ENCODE measurements at regions not wholly inside any gene's neighbourhood (a gene's known extent, or its start where the extent isn't known, plus 50 kb on each side); places are given as distances from the start of the nearest gene placed in this dataset.

DNA sequence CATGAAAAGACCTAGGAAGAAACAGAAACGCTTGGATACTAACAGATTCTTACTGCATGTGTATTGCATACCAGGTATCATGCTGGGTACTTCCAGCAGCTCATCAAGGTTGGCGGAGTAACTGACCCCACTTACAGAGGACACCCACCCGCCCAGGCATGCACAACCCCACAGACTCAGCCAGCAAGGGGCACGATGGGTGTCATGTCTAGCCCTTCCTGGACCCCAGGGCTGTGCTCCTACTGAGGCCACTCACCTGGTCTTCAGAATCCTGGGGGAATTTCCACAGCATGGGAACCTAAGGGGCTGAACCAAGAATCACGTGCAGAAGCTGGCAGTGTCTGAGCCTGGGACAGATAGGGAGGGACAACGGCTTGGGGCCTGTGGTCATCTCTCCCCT is 134.1 kb upstream of the ZNF32 start:
- H3K4me1 ChIP-seq (ENCODE audit: control insufficient read depth, insufficient read depth, low read length, poor library complexity, severe bottlenecking), result peaks cover 5% of the 10 kb centered on the region
- DNase-seq, result no peak
- no peak overlapping the region for H3K4me3 ChIP-seq (ENCODE audit: insufficient read depth, low read depth, low read length, poor library complexity, severe bottlenecking)
- H3K36me3 ChIP-seq (ENCODE audit: control insufficient read depth, insufficient read depth, low read length), result no peaks in the 10 kb centered on the region
- H3K27me3 ChIP-seq (replicated peaks; ENCODE audit: control insufficient read depth, insufficient read depth, low read length, poor library complexity, severe bottlenecking), result no peaks in the 10 kb centered on the region
- H3K27ac ChIP-seq (ENCODE audit: insufficient read depth, low read length, poor library complexity, severe bottlenecking), result no peak overlapping the region
- H3K9me3 ChIP-seq (ENCODE audit: control insufficient read depth, low read length), result no peaks in the 10 kb centered on the region

DNA sequence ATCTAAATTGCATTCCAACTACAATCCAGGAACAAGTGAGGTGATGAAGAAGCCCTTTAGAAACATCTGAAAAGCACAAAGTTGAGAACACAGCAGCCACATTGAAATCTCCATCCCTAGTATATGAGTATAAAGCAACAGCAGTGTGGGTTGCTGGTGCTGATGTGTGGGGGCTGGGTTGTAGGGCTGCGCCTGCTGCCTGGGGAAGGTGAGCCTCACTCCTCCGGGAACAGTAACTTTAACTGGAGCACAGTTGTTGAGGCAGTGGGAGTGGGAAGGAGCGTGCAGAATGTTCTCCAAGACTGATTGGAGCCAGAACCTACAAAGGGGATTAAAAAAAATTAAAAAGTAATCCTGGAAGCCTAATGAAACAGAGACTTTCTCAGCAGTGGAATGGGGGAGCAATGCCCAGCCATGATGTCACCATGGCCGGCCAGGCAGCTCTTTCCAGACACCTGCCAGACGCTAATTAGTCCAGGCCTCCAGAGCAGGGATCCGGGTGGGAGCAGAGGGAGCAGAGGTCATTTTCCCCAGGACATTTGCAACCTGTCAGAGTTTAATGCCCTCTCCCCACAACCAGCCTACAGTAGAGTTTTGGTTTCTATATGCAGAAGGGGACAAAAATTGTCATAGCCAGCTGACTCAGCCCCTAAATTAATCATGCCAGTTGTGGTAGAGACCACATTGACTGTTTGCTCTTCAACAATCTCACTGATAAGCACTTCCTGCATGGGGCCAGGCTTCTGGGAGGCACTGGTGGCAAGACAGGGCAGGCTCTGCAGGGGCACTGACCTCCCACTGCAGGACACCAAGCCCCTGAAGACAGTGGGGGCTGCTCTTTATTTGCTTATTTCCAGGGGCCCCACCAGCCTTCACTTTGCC is 133.0 kb upstream of the ZNF32 start:
- H3K27ac ChIP-seq (ENCODE audit: insufficient read depth, low read length, poor library complexity, severe bottlenecking), result no peak overlapping the region
- H3K4me1 ChIP-seq (ENCODE audit: control insufficient read depth, insufficient read depth, low read length, poor library complexity, severe bottlenecking), result peaks cover 5% of the 10 kb centered on the region
- H3K9me3 ChIP-seq (ENCODE audit: control insufficient read depth, low read length), result no peaks in the 10 kb centered on the region
- H3K36me3 ChIP-seq (ENCODE audit: control insufficient read depth, insufficient read depth, low read length), result no peaks in the 10 kb centered on the region
- no peak for DNase-seq
- H3K4me3 ChIP-seq (ENCODE audit: insufficient read depth, low read depth, low read length, poor library complexity, severe bottlenecking), result no peak overlapping the region
- no peaks in the 10 kb centered on the region for H3K27me3 ChIP-seq (replicated peaks; ENCODE audit: control insufficient read depth, insufficient read depth, low read length, poor library complexity, severe bottlenecking)

DNA sequence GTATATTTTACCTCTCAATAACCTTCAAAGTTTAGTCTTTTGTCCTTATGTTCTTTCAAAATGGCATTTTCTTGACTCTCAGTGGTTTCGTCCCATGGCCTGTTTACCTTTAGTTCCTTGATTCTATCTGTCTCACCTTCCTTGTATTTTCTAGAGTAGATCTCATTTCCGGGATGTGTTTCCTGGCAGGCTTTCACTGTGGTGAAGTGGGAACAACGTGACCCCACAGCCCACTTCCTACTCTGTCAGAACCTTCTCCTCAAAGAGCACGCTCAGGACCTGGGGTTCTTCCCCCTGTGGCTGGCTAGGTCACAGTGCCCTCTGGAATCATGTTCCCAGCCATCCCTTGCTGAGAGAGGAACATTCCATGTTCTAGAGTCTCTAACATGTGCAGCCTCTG is 129.9 kb upstream of the ZNF32 start:
- no peak overlapping the region for H3K27ac ChIP-seq (ENCODE audit: insufficient read depth, low read length, poor library complexity, severe bottlenecking)
- no peaks in the 10 kb centered on the region for H3K27me3 ChIP-seq (replicated peaks; ENCODE audit: control insufficient read depth, insufficient read depth, low read length, poor library complexity, severe bottlenecking)
- no peak overlapping the region for H3K4me3 ChIP-seq (ENCODE audit: insufficient read depth, low read depth, low read length, poor library complexity, severe bottlenecking)
- peaks cover 5% of the 10 kb centered on the region for H3K4me1 ChIP-seq (ENCODE audit: control insufficient read depth, insufficient read depth, low read length, poor library complexity, severe bottlenecking)
- no peaks in the 10 kb centered on the region for H3K9me3 ChIP-seq (ENCODE audit: control insufficient read depth, low read length)
- no peaks in the 10 kb centered on the region for H3K36me3 ChIP-seq (ENCODE audit: control insufficient read depth, insufficient read depth, low read length)
- DNase-seq, result no peak

DNA sequence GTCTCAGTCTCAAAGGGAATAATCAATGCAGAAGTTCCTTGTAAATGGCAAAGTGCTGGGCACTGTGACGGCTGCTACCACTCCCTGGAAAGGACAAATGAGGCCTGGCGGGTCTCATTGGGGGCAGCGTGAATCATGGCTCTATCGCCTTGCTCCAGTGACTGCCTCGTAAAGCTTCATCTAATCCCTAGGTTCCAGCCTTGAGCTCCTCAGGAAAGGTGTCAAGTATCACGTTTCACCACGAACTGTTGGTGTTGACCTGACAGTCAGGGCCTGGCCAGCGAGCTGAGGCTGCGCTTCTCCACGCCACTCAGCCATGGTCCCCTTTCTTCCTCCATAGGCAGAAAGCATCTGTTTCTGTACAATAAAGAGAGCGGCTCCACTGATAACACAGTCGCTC is 126.7 kb upstream of the ZNF32 start:
- H3K27me3 ChIP-seq (replicated peaks; ENCODE audit: control insufficient read depth, insufficient read depth, low read length, poor library complexity, severe bottlenecking), result no peaks in the 10 kb centered on the region
- H3K4me3 ChIP-seq (ENCODE audit: insufficient read depth, low read depth, low read length, poor library complexity, severe bottlenecking), result no peak overlapping the region
- no peaks in the 10 kb centered on the region for H3K36me3 ChIP-seq (ENCODE audit: control insufficient read depth, insufficient read depth, low read length)
- H3K27ac ChIP-seq (ENCODE audit: insufficient read depth, low read length, poor library complexity, severe bottlenecking), result no peak overlapping the region
- no peak for DNase-seq
- no peaks in the 10 kb centered on the region for H3K4me1 ChIP-seq (ENCODE audit: control insufficient read depth, insufficient read depth, low read length, poor library complexity, severe bottlenecking)
- H3K9me3 ChIP-seq (ENCODE audit: control insufficient read depth, low read length), result no peaks in the 10 kb centered on the region

DNA sequence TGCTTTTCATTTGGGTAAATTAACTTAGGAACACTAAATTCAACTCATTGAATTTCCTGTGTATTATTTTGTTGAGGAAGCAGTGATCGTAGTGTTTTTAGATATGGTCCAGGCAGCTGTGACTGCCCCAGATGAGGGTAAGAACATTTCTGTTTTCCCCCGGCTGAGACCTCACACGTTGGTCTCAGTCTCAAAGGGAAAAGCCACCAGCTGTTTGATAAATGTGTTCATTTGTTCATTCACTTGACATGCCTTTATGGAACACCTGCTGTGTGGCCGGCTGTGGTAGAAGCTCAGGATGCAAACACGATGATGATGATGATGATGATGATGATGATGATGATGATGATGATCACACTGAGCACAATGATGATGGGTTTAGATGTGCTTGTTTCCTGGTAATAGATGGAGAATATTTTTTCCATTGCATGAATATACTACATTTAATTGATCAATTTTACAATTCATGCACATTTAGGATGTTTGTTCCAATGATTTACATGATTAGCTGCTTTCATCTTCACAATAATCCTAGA is 125.6 kb upstream of the ZNF32 start:
- Histone ChIP-seq H3K27ac (ENCODE audit: insufficient read depth, low read length, poor library complexity, severe bottlenecking) (no peak overlapping the region), H3K4me3 (ENCODE audit: insufficient read depth, low read depth, low read length, poor library complexity, severe bottlenecking) (no peak overlapping the region), H3K4me1 (ENCODE audit: control insufficient read depth, insufficient read depth, low read length, poor library complexity, severe bottlenecking) (no peaks in the 10 kb centered on the region), H3K27me3 (replicated peaks; ENCODE audit: control insufficient read depth, insufficient read depth, low read length, poor library complexity, severe bottlenecking) (no peaks in the 10 kb centered on the region), H3K36me3 (ENCODE audit: control insufficient read depth, insufficient read depth, low read length) (no peaks in the 10 kb centered on the region), H3K9me3 (ENCODE audit: control insufficient read depth, low read length) (no peaks in the 10 kb centered on the region)
- DNase-seq, result no peak

DNA sequence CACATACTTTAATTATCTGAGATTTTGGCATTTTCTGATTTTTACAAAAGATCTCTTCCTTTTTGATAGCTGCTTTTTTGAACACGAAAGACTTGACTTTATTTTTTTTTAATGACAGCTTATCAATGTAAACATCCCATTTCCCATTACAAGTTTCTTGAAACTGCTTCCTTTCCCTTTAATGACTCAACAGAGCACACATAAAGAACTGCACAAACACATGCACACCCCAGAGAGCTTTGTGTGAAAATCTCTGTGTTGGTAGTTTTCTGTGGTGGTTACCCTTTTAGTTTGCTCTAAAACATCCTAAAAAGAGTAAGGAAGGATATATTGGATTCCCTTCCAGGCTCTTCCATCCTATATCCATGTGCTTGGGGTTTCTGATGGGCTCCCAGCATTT is 125.1 kb upstream of the ZNF32 start:
- H3K27me3 ChIP-seq (replicated peaks; ENCODE audit: control insufficient read depth, insufficient read depth, low read length, poor library complexity, severe bottlenecking), result no peaks in the 10 kb centered on the region
- H3K4me1 ChIP-seq (ENCODE audit: control insufficient read depth, insufficient read depth, low read length, poor library complexity, severe bottlenecking), result no peaks in the 10 kb centered on the region
- no peak overlapping the region for H3K4me3 ChIP-seq (ENCODE audit: insufficient read depth, low read depth, low read length, poor library complexity, severe bottlenecking)
- DNase-seq, result no peak
- no peaks in the 10 kb centered on the region for H3K36me3 ChIP-seq (ENCODE audit: control insufficient read depth, insufficient read depth, low read length)
- no peaks in the 10 kb centered on the region for H3K9me3 ChIP-seq (ENCODE audit: control insufficient read depth, low read length)
- H3K27ac ChIP-seq (ENCODE audit: insufficient read depth, low read length, poor library complexity, severe bottlenecking), result no peak overlapping the region

DNA sequence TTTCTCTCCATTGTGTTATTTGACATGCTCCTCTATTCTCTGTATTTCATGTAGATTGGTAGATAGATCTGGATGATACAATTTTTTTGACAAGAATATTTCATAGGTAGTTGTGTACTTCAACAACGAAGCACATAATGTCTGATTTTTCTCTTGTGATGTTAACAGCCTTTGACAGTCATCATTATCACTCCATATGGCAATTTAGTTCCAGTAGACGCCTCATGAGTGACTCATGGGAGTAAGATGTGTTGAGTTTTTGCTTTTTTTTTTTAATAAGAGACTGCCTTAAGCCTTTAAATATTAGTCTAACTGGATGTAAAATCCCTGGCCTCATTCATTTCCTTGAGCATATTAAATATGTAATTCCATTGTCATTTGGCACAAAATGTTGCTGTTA is 123.5 kb upstream of the ZNF32 start:
- Histone ChIP-seq H3K4me1 (ENCODE audit: control insufficient read depth, insufficient read depth, low read length, poor library complexity, severe bottlenecking) (no peaks in the 10 kb centered on the region), H3K4me3 (ENCODE audit: insufficient read depth, low read depth, low read length, poor library complexity, severe bottlenecking) (no peak overlapping the region), H3K27me3 (replicated peaks; ENCODE audit: control insufficient read depth, insufficient read depth, low read length, poor library complexity, severe bottlenecking) (no peaks in the 10 kb centered on the region), H3K36me3 (ENCODE audit: control insufficient read depth, insufficient read depth, low read length) (no peaks in the 10 kb centered on the region), H3K27ac (ENCODE audit: insufficient read depth, low read length, poor library complexity, severe bottlenecking) (no peak overlapping the region), H3K9me3 (ENCODE audit: control insufficient read depth, low read length) (no peaks in the 10 kb centered on the region)
- DNase-seq, result no peak

DNA sequence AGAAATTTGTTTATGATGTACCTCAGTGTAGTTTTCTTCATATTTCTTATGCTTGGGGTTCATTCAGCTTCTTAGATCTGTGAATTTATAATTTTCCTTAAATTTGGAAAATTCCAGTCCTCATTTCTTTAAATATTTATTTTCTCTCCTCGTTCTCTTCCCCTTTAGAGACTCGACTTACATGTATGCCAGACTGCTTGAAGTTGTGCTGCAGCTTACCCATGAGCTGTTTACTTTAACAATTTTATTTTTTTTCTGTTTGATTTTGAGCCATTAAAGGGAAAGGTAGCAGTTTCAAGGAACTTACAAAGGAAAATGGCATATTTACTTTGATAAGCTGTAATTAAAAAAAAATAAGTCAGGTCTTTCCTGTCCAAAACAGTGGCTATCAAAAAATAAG is 123.0 kb upstream of the ZNF32 start:
- H3K9me3 ChIP-seq (ENCODE audit: control insufficient read depth, low read length), result no peaks in the 10 kb centered on the region
- H3K4me1 ChIP-seq (ENCODE audit: control insufficient read depth, insufficient read depth, low read length, poor library complexity, severe bottlenecking), result no peaks in the 10 kb centered on the region
- H3K27ac ChIP-seq (ENCODE audit: insufficient read depth, low read length, poor library complexity, severe bottlenecking), result no peak overlapping the region
- no peaks in the 10 kb centered on the region for H3K36me3 ChIP-seq (ENCODE audit: control insufficient read depth, insufficient read depth, low read length)
- H3K27me3 ChIP-seq (replicated peaks; ENCODE audit: control insufficient read depth, insufficient read depth, low read length, poor library complexity, severe bottlenecking), result no peaks in the 10 kb centered on the region
- no peak overlapping the region for H3K4me3 ChIP-seq (ENCODE audit: insufficient read depth, low read depth, low read length, poor library complexity, severe bottlenecking)
- no peak for DNase-seq

DNA sequence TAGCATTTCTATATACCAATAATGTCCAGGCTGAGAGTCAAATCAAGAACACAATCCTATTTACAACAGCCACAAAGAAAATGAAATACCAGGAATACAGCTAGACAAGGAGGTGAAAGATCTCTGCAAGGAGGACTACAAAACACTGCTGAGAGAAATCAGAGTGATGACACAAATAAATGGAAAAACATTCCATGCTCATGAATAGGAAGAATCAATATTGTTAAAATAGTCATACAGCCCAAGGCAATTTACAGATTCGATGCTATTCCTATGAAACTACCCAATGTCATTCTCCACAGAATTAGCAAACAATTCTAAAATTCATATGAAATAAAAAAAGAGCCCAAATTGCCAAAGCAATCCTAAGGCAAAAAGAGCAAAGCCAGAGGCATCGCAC is 116.8 kb upstream of the ZNF32 start:
- no peaks in the 10 kb centered on the region for H3K4me1 ChIP-seq (ENCODE audit: control insufficient read depth, insufficient read depth, low read length, poor library complexity, severe bottlenecking)
- no peaks in the 10 kb centered on the region for H3K9me3 ChIP-seq (ENCODE audit: control insufficient read depth, low read length)
- H3K36me3 ChIP-seq (ENCODE audit: control insufficient read depth, insufficient read depth, low read length), result no peaks in the 10 kb centered on the region
- DNase-seq, result no peak
- H3K27ac ChIP-seq (ENCODE audit: insufficient read depth, low read length, poor library complexity, severe bottlenecking), result no peak overlapping the region
- no peak overlapping the region for H3K4me3 ChIP-seq (ENCODE audit: insufficient read depth, low read depth, low read length, poor library complexity, severe bottlenecking)
- no peaks in the 10 kb centered on the region for H3K27me3 ChIP-seq (replicated peaks; ENCODE audit: control insufficient read depth, insufficient read depth, low read length, poor library complexity, severe bottlenecking)

DNA sequence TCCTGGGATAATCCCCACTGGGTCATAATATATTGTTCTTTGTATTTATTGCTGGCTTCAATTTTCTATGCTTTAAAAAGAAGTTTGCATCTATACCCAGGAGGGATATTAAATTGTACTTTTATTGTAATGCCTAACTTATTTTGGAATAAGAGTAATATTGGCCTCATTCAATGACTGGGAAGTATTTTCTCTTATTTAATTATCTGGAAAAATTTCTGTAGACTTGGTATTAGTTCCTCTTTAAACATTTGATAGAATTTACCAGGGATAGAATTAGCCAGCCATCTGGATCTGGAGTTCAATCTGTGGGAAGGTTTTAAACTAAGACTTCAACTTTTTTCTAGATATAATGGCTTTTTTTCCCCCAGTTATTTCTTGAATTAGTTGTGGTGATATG is 115.2 kb upstream of the ZNF32 start:
- Histone ChIP-seq H3K9me3 (ENCODE audit: control insufficient read depth, low read length) (no peaks in the 10 kb centered on the region), H3K36me3 (ENCODE audit: control insufficient read depth, insufficient read depth, low read length) (no peaks in the 10 kb centered on the region), H3K4me1 (ENCODE audit: control insufficient read depth, insufficient read depth, low read length, poor library complexity, severe bottlenecking) (no peaks in the 10 kb centered on the region), H3K4me3 (ENCODE audit: insufficient read depth, low read depth, low read length, poor library complexity, severe bottlenecking) (no peak overlapping the region), H3K27me3 (replicated peaks; ENCODE audit: control insufficient read depth, insufficient read depth, low read length, poor library complexity, severe bottlenecking) (no peaks in the 10 kb centered on the region), H3K27ac (ENCODE audit: insufficient read depth, low read length, poor library complexity, severe bottlenecking) (no peak overlapping the region)
- no peak for DNase-seq
